SU-DHL-6 (cell line): ENCODE measurements at regions not wholly inside any gene's neighbourhood (a gene's known extent, or its start where the extent isn't known, plus 50 kb on each side); places are given as distances from the start of the nearest gene placed in this dataset.

Source experiments
- H2AFZ ChIP-seq: fragments of 200-600 bp; sonication (generic); 2 replicates; pipeline ENCODE4 v1.6.1; 2014; ENCODE audit warnings: low read depth, mild to moderate bottlenecking, moderate library complexity, mixed read lengths, antibody characterized with exemption, low read length; ENCODE audit not compliant: severe bottlenecking
- H3F3A ChIP-seq: fragments of 200-600 bp; shearing (Covaris generic); 2 replicates; pipeline ENCODE4 v1.6.0; 2016; ENCODE audit warnings: antibody characterized with exemption, mild to moderate bottlenecking; ENCODE audit not compliant: insufficient read depth
- H3K27ac ChIP-seq: fragments of 200-600 bp; sonication (generic); 2 replicates; pipeline ENCODE4 v1.5.1; 2016; ENCODE audit warnings: low read depth, mild to moderate bottlenecking, low read length, moderate library complexity, mixed read lengths
- H3K27me3 ChIP-seq: fragments of 200-600 bp; sonication (generic), shearing (Covaris generic); 2 replicates; pipeline ENCODE4 v1.6.0; 2014; ENCODE audit warnings: mild to moderate bottlenecking, low read length
- H3K36me3 ChIP-seq: fragments of 200-600 bp; sonication (generic); 2 replicates; pipeline ENCODE4 v1.6.1; 2014; ENCODE audit warnings: mild to moderate bottlenecking, low read length, mixed read lengths
- H3K4me2 ChIP-seq: fragments of 300-600, 200-600 bp; shearing (Covaris generic), sonication (generic); 2 replicates; pipeline ENCODE4 v1.6.0; 2014; ENCODE audit warnings: low read length, low read depth, mild to moderate bottlenecking; ENCODE audit not compliant: poor library complexity, severe bottlenecking
- H3K4me3 ChIP-seq: fragments of 200-600 bp; sonication (generic); 2 replicates; pipeline ENCODE4 v1.5.1; 2014; ENCODE audit warnings: antibody characterized with exemption, low read length, mild to moderate bottlenecking, mixed read lengths; ENCODE audit not compliant: insufficient read depth, poor library complexity, severe bottlenecking
- H3K79me2 ChIP-seq: fragments of 200-600 bp; sonication (generic); 2 replicates; pipeline ENCODE4 v1.6.1; 2014; ENCODE audit warnings: mild to moderate bottlenecking, low read length, moderate library complexity; ENCODE audit not compliant: insufficient read depth
- H3K9ac ChIP-seq: fragments of 200-600 bp; sonication (generic); 2 replicates; pipeline ENCODE4 v1.7.0; 2014; ENCODE audit warnings: mild to moderate bottlenecking, low read length
- H3K9me2 ChIP-seq: fragments of 200-600 bp; sonication (generic); replicated peaks from 2 replicates; pipeline ENCODE4 v1.6.1; 2014; ENCODE audit warnings: low read length; ENCODE audit not compliant: insufficient read depth
- H3K9me3 ChIP-seq: fragments of 200-600 bp; sonication (generic); 2 replicates; pipeline ENCODE4 v1.6.1; 2014; ENCODE audit warnings: low read length, mixed read lengths; ENCODE audit not compliant: insufficient read depth
- H4K20me1 ChIP-seq: fragments of 200-600 bp; sonication (generic); 2 replicates; pipeline ENCODE4 v1.6.1; 2014; ENCODE audit warnings: low read depth, mild to moderate bottlenecking, antibody characterized with exemption, low read length, moderate library complexity, mixed read lengths
- EZH2phosphoT487 ChIP-seq: fragments of 200-600 bp; sonication (generic), shearing (Covaris generic); conservative IDR thresholded peaks from 2 replicates; pipeline ENCODE4 v1.6.1; 2018; ENCODE audit warnings: mild to moderate bottlenecking, antibody characterized with exemption, low read length, moderate library complexity, mixed read lengths
- TF ChIP-seq, protein P1 (sequence below): fragments of 200-600 bp; sonication (generic); IDR thresholded peaks from one replicate; pipeline ENCODE4 v1.5.1; 2017; ENCODE audit warnings: antibody characterized with exemption, mild to moderate bottlenecking, low read length, moderate library complexity; ENCODE audit not compliant: insufficient read depth, poor library complexity, severe bottlenecking

DNA sequence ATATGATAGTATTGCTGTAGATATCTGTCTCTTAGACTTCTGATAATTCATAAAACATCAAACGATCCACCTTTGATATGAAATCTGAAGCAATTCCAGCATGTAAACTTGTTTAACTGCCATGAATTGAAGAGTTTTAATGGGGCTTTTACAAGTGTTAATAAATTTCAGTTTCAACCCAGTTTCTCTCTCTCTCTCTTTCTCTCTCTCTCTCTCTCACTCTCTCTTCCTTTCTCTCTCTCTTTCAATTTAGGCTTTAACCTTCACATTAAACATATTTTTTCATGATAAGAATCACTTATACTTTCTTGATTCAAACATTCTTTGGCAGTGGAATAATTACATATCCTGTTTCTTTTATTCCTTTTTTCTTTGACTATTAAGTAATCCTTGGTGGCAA lies 296.1 kb downstream of the EPHA4 start:
- H2AFZ ChIP-seq = no peak overlapping the region
- no peak overlapping the region for H3K4me3 ChIP-seq
- no peaks in the 10 kb centered on the region for H3K36me3 ChIP-seq
- no peaks in the 10 kb centered on the region for H4K20me1 ChIP-seq
- H3K79me2 ChIP-seq = no peaks in the 10 kb centered on the region
- no peaks in the 10 kb centered on the region; the same call in 1 of the 2 replicates for H3K9me2 ChIP-seq
- H3K9me3 ChIP-seq = no peaks in the 10 kb centered on the region
- no peaks in the 10 kb centered on the region for H3F3A ChIP-seq
- no peaks in the 10 kb centered on the region for H3K27me3 ChIP-seq
- H3K27ac ChIP-seq = no peak overlapping the region
- TF ChIP-seq, protein P1, sequence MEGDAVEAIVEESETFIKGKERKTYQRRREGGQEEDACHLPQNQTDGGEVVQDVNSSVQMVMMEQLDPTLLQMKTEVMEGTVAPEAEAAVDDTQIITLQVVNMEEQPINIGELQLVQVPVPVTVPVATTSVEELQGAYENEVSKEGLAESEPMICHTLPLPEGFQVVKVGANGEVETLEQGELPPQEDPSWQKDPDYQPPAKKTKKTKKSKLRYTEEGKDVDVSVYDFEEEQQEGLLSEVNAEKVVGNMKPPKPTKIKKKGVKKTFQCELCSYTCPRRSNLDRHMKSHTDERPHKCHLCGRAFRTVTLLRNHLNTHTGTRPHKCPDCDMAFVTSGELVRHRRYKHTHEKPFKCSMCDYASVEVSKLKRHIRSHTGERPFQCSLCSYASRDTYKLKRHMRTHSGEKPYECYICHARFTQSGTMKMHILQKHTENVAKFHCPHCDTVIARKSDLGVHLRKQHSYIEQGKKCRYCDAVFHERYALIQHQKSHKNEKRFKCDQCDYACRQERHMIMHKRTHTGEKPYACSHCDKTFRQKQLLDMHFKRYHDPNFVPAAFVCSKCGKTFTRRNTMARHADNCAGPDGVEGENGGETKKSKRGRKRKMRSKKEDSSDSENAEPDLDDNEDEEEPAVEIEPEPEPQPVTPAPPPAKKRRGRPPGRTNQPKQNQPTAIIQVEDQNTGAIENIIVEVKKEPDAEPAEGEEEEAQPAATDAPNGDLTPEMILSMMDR = no peak
- no peak for TF ChIP-seq EZH2phosphoT487
- no peak overlapping the region for H3K9ac ChIP-seq
- no peak overlapping the region for H3K4me2 ChIP-seq

GRCh38 chr2:221276601-221277000 lies 295.5 kb downstream of the EPHA4 start:
- Histone ChIP-seq H2AFZ (no peak overlapping the region), H3K79me2 (no peaks in the 10 kb centered on the region), H3K4me3 (no peak overlapping the region), H4K20me1 (no peaks in the 10 kb centered on the region), H3F3A (no peaks in the 10 kb centered on the region), H3K36me3 (no peaks in the 10 kb centered on the region), H3K27ac (no peak overlapping the region), H3K9me3 (no peaks in the 10 kb centered on the region), H3K9ac (no peak overlapping the region), H3K4me2 (no peak overlapping the region), H3K9me2 (no peaks in the 10 kb centered on the region; the same call in 1 of the 2 replicates), H3K27me3 (no peaks in the 10 kb centered on the region)
- no peak for TF ChIP-seq EZH2phosphoT487
- TF ChIP-seq, protein P1 = no peak

DNA sequence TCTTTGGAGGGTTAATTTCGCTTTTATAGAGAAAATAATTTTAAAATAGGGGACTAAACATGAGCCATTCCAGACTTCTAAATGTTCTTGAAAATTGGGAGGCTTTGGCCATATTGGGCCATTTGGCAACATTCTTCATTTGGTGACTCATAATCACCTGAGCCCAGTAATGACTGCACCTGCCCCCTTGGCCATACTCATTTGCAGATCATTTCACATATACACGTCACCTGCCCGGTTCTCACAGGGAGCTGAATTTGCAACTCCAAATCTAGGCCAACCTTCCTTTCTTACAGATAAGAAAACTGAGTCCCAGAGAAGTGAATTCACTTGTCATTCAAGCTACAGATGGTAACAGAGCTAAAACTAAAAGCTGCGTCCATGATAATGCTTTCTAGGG lies 289.7 kb downstream of the EPHA4 start:
- Histone ChIP-seq H3K9me3 (no peaks in the 10 kb centered on the region), H3K9me2 (no peaks in the 10 kb centered on the region), H2AFZ (no peak overlapping the region), H3K27ac (no peak overlapping the region), H3K27me3 (no peaks in the 10 kb centered on the region), H3K79me2 (no peaks in the 10 kb centered on the region), H3F3A (no peaks in the 10 kb centered on the region), H3K4me3 (no peak overlapping the region), H3K9ac (no peak overlapping the region), H3K36me3 (no peaks in the 10 kb centered on the region), H3K4me2 (no peak overlapping the region), H4K20me1 (no peaks in the 10 kb centered on the region)
- TF ChIP-seq EZH2phosphoT487 = no peak
- TF ChIP-seq, protein P1 = no peak
